CD1c-positive myeloid dendritic cell (primary cell): ENCODE measurements at regions not wholly inside any gene's neighbourhood (a gene's known extent, or its start where the extent isn't known, plus 50 kb on each side); places are given as distances from the start of the nearest gene placed in this dataset.
A peak's percentile ranks its signal among the peaks of the same experiment; 100 is the strongest.
"Not testable (repeated sequence)": the region's sequence is repeated elsewhere in the genome, so short reads cannot be mapped to it uniquely, and the experiment has no call there.

Experiments used
- DNase-seq: peaks from one replicate; pipeline ENCODE4 v3.0.0-alpha.2; 2016; ENCODE audit errors: extremely low spot score

- peak; percentile 78 for DNase-seq
Measured at GRCh38 chr16:22436823-22437652, 62.6 kb upstream of the CDR2 start.

DNA sequence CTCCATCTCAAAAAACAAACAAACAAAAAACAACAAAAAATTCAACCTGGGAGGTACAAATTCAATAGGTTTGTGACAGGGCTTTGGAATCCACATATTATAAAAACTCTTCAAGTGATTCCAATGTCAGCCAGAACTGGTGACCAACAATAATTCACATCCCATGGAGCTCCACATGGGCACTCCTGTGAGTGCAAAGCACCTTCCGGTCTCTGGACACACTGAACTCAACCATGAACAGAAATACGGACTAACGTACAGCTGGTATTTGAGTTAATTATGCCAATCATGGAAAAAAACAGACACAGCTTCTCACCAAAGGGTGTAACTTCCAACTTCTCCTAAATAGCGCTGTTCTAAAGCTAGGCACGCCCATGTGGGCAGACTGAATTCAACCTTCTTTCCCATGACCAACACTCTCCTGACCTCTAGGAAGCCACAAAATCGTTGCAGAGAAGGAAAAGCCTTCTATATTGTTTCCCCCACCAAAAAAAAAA, 62.0 kb upstream of the CDR2 start:
- DNase-seq, result not testable (repeated sequence)

- DNase-seq, result not testable (repeated sequence)
Measured at GRCh38 chr16:22431314-22431713, 56.9 kb upstream of the CDR2 start.

GRCh38 chr16:22428654-22429053, 54.2 kb upstream of the CDR2 start:
- DNase-seq, result no peak

DNA sequence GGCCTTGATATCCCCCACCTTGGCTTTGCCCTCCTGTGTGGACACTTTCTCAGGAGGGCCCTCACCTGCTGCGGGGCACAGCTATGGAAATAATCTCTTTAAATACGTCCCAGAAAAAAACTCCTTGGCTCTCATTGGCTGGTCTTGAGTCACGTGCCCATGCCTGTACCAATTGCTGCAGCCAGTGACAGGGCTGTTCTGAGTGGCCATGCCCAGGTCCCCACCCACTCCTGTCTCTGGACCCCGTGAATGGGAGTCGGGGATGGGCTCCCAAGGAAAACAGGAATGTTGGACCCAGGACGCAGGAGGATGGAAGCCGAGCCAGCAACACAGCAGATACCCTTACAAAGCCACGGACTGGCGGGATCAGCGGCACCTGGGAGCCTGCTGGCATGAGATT, 53.1 kb upstream of the CDR2 start:
- no peak for DNase-seq

DNA sequence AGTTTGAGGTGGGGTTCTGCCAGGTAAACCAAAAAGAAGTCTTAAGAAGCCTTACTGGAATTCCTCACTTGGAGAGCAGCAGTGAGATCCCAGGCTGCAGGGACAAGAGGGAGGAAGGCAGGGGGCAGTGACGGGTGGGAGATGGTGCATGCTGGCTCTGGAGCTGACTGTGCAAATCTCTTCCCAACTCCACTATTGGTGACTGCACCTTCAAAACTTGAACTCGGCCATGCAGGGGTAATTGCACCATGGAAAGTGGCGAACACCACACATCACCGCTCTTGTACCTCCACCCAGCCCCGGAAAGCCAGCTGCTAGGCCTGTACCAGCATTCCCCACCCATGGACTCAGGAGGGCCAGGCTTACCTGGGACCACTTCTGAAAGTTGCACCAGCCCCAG, 51.4 kb upstream of the CDR2 start:
- DNase-seq, result no peak

DNA sequence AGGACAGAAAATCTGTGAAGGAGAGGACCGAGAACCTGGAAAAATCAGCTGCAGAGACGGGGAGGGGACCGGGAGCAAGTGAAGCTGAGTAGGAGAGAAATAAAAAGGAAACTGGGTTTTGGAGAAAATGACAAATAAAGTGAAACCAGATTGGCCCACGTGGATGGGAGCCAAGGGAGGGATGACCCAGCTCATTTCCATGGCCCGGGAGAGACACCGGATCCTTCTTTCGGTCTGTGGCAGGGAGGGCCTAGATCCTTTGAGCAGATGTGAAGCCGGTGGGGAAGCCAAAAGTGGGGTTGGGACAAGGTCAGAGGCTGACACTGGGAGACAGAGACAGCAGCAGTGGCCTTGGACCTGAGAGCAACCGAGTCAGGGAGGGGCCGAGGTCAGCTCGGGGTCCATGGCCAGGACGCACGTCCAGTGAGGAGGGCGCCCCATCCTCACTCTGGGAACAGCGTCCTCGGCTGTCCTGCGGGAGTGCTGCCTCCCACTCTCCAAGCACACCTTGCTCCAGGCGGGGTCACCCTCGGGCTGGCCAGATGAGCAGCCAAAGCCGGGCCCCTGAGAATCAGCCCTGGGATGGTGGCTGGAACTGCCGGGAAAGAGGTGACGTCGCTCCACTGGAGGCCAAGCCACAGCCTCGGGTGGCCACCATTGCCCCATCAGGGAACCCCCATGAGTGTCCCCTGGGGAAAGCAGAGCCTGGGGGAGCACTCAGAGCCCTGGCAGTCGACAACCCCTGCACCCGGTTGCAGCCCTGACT, 50.8 kb upstream of the CDR2 start:
- no peak for DNase-seq

DNA sequence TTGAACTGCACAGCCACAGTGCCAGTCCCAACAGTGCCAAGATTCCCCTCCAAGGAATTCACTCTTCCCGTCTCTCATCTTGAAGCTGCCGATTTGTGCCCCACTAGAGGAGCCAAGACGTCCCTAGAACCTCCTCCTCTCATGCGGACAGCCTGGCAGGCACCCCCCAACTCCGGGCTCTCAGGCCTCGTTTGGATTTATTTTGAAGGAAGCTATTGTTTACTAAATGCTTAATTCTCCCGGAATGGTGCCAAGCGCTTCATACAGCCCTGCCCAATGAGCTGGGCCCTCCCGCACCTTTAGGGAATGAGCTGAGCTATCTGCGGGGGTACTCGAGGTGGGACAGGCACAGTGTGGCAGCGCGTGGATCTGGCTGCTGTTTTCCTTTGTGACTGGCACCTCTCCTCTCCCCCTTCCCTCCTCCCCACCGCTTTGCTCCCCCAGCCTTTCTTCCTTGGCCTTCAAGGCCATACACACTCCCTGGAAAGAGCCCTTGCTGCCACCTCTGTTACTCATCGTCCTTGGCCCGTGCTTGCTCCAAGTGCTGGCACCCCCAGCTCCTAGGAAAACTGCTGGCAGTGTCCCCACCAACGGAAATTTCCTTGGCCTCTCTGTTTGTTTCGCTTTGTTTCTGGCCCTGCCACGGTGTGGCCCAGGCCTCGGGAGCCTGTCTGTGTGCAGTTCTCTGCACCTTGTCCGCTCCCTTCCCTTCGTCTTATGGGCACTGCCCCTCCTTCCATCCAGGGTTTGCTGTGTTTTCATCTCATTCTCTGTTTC, 49.9 kb upstream of the CDR2 start:
- DNase-seq, result no peak
